GM20000 (cell line): ENCODE measurements at regions not wholly inside any gene's neighbourhood (a gene's known extent, or its start where the extent isn't known, plus 50 kb on each side); places are given as distances from the start of the nearest gene placed in this dataset.
"Not testable (repeated sequence)": the region's sequence is repeated elsewhere in the genome, so short reads cannot be mapped to it uniquely, and the experiment has no call there.

Experiments
- DNase-seq: peaks from one replicate; pipeline ENCODE4 v3.0.0; 2012; ENCODE audit warnings: low spot score
- TF ChIP-seq, protein P1 (sequence below): IDR thresholded peaks from 2 replicates; pipeline ENCODE4 v1.5.1; 2012; ENCODE audit warnings: mild to moderate bottlenecking, control low read depth; ENCODE audit errors: extremely low read depth, missing control alignments

DNA sequence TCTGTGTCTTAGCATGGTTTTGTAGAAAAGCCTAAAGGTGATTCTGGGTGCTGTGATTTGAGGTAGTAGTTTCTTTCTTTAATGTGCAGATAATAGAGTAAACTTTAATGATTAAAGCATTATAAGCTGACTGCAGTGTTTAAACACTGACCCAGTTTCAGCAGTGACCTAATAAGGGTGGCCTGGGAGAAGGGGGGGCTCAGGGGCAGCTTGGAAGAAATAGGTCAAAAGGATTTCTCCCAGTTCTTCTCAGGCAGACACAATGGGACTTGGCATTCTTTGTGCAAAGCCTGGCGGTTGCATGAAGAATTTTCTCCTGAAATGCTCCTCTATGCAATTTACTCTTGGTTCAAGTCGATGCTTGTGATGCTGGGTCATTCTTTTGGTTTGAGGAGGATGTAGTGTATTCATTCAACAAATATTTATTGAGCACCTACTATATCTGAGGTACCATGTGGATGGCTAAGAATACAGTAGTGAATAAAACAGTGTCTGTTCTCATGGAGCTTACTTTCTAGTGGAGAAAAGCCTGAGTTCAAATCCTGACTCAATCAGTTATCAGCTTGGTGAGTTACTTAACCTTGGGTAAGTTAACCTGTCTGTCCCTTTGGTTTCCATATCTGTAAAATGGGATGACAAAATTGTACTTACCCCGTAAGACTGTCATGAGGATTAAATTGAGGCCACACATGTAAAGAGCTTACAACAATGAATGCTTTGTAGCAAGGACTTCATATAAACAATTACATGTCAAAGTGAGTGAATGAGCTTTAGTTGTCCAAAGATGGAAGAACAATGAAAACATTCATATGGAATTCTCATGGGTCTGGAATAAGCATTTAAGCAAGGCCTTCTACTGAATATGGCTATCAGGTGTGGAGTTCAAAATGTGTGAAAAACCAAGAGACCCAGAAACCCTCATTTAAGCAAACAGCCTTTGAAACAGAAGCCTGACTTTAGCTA is 210.2 kb downstream of the KCNRG start:
- TF ChIP-seq, protein P1, sequence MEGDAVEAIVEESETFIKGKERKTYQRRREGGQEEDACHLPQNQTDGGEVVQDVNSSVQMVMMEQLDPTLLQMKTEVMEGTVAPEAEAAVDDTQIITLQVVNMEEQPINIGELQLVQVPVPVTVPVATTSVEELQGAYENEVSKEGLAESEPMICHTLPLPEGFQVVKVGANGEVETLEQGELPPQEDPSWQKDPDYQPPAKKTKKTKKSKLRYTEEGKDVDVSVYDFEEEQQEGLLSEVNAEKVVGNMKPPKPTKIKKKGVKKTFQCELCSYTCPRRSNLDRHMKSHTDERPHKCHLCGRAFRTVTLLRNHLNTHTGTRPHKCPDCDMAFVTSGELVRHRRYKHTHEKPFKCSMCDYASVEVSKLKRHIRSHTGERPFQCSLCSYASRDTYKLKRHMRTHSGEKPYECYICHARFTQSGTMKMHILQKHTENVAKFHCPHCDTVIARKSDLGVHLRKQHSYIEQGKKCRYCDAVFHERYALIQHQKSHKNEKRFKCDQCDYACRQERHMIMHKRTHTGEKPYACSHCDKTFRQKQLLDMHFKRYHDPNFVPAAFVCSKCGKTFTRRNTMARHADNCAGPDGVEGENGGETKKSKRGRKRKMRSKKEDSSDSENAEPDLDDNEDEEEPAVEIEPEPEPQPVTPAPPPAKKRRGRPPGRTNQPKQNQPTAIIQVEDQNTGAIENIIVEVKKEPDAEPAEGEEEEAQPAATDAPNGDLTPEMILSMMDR: no peak
- DNase-seq: no peak

DNA sequence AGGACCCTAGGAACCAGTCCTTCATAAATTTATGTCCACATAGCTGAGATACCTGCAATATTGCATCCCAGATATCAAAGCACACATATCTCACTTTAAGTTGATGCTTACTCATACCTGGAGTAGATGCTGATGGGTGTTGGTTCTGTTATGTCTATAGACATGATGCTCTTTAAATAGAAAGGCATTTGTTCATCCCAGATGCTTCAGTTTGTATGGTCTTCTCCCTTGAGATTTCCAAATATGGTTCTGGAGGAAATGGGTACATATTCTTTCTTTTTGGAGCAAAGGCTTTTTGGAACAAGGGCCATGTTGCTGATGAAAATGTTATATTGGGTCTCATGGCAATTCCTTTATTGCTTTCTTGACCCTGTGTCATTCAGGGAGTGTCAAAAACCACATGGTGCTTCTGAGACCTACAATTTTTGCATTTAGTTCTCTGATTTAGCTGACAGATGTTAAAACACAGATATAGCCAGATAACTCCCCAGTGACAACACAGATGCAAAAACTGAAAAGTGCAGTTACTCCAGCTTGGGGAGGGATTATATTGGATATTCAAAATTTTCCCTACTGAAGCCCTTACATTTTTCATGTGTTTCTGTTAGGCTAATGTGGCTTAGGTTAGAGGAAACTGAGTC is 211.4 kb downstream of the KCNRG start:
- TF ChIP-seq, protein P1: no peak
- no peak for DNase-seq

DNA sequence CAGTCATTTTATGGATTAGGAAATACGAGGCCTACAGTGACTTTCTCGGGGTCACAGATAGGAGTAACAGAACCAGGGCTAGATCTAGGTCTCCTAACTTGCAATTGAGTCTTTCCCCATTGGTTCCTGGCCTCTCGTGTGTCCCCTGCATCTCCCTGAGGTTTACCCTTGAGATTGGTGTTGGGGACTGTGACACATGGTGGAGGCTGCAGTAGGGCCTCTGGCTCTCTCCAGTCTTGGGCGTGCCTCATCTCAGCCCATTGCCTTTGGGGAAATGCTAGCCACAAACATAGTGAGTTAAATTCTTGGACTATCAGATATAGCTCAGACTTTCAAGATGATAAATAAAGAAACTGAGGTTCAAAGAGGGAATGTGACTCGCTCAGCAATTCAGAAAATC is 212.1 kb downstream of the KCNRG start:
- no peak for DNase-seq
- TF ChIP-seq, protein P1: no peak

DNA sequence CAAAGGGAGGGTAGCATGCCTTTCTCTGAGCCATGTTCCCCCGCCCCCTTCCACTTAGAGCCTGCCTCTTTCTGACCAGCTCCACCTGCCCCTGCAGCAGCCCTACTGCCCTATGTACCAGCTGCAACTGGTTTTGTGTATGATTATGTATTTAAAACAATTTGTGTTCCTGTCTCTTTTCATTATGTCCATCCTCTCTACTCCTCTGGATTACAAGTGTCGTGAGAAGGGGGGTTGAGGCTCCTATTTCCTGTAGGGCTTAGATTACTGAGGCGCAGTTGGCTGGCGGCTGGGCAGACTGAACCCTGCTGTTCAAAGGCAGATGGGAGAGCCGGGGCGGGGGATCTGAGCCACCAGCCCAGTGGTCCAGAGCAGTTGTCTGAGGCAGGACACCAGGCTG is 213.3 kb downstream of the KCNRG start:
- no peak for DNase-seq
- TF ChIP-seq, protein P1: no peak

DNA sequence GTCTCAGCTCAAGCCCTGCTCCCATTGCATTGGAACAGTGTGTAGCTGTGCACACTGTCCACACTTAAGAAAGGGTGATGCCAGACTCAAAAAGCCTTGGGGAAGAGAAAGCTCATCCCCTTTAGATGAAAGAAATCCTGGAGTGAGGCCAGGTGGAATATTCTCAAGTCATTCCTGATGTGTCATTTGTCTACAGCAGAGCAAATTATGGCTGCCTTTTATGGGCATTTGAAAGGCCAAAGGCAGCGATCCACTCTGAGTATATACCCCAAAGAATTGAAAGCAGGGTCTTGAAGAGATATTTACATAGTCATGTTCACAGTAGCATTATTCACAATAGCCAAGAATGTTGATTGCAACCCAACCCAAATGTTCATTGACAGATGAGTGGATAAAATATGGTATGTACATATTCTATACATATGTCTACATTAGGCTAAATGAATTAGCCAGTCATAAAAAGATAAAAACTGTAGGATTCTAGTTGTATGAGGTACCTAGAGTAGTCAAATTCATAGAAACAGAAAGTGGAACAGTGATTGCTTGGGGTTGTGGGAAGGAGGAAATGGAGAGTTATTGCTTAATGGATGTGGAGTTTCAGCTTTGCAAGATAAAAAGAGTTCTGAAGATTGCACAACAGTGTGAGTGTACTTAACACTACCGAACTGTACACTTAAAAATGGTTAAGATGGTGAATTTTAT is 214.9 kb downstream of the KCNRG start:
- DNase-seq: no peak
- TF ChIP-seq, protein P1: no peak

DNA sequence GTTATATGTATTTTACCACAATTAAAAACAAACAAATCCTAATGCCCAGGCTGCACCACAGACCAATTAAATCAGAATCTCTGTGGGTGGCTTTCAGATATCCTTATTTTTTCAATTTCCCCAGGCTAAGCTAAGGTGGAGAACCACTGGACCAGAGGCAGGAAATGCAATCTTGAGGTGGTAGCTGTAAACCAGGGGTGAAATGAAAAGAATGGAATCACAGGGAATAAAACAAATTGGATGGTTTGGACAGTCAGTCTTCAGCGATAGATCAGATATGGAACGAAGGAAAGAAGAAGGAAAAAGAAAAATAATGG is 215.4 kb downstream of the KCNRG start:
- TF ChIP-seq, protein P1: no peak
- DNase-seq: no peak

DNA sequence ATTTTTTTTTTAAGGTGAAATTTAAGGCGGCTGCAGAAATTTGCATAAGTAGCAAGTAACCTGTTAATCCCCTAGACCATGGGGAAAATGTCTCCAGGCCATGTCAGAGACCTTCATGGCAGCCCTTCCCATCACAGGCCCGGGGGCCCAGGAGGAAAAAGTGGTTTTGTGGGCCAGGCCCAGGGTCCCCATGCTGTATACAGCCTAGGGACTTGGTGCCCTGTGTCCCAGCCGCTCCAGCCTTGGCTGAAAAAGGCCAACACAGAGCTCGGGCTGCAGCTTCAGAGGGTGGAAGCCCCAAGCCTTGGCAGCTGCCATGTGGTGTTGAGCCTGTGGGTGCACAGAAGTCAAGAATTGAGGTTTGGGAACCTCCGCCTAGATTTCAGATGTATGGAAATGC is 218.3 kb downstream of the KCNRG start:
- not testable (repeated sequence) for DNase-seq
